ENCODE measurements at regions not wholly inside any gene's neighbourhood (a gene's known extent, or its start where the extent isn't known, plus 50 kb on each side); places are given as distances from the start of the nearest gene placed in this dataset.

- TF ChIP-seq CTCF (conservative IDR thresholded peaks at IDR 0.05; ENCODE audit: low read depth, low read length) (no peak), EZH2phosphoT487 (IDR thresholded peaks at IDR 0.05; ENCODE audit: borderline replicate concordance, low read length) (no peak), EZH2 (IDR thresholded peaks at IDR 0.05; ENCODE audit: low read length, unreplicated experiment) (no peak)
Observed at GRCh38 chr10:128526791-128527375, 400.7 kb upstream of the MKI67 start.

Data from PC-3 (cell line).